ENCODE measurements at regions not wholly inside any gene's neighbourhood (a gene's known extent, or its start where the extent isn't known, plus 50 kb on each side); places are given as distances from the start of the nearest gene placed in this dataset.

DNA sequence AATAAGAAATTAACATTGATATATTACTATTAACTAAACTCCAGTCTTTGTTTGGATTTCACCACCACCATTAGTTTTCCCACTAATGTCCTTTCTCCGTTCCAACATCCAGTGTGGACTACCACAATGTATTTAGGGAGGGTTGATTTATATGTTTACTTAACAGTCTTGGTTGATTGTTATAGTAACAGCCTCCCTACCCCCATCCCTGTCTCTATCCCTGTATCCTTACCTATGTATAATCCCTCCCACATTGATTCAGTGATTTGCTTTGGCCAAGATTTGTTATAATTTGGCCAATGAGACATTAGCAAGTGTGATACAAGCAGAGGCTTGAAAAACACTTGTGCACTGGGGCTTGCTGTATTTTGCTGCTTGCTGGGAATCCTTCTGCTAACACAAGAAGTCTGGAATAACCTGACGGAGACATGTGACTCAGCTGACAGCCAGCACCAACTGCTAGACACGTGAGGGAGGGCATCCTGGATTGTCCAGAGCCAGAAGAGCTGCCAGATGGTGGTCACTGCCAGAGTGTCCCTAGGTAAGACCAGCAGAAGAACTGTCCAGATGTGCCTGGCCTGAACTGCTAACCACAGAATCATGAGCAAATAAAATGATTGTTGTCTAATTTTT lies 51.2 kb upstream of the TCF7 start:
- H3K4me3 ChIP-seq (ENCODE audit: insufficient read depth, low read depth, low read length) = no peak overlapping the region
- no peaks in the 10 kb centered on the region for H3K27me3 ChIP-seq (ENCODE audit: control insufficient read depth, insufficient read depth, low read length)
- no peaks in the 10 kb centered on the region for H3K36me3 ChIP-seq (replicated peaks; ENCODE audit: control insufficient read depth, insufficient read depth, low read length)
- peak; percentile 5 for DNase-seq

- H3K27me3 ChIP-seq (ENCODE audit: control insufficient read depth, insufficient read depth, low read length) = no peaks in the 10 kb centered on the region
- DNase-seq = peak; percentile 16
- no peaks in the 10 kb centered on the region for H3K36me3 ChIP-seq (replicated peaks; ENCODE audit: control insufficient read depth, insufficient read depth, low read length)
- H3K4me3 ChIP-seq (ENCODE audit: insufficient read depth, low read depth, low read length) = no peak overlapping the region
Observed at GRCh38 chr5:134059758-134060495, 54.6 kb upstream of the TCF7 start.

GRCh38 chr5:134055015-134055414 lies 50.2 kb upstream of the VDAC1 start:
- H3K4me3 ChIP-seq (ENCODE audit: insufficient read depth, low read depth, low read length) = no peak overlapping the region
- H3K36me3 ChIP-seq (replicated peaks; ENCODE audit: control insufficient read depth, insufficient read depth, low read length) = no peaks in the 10 kb centered on the region

More at GRCh38 chr5:134055015-134055414, 50.2 kb upstream of the VDAC1 start:
- no peak for DNase-seq
- H3K27me3 ChIP-seq (ENCODE audit: control insufficient read depth, insufficient read depth, low read length) = no peaks in the 10 kb centered on the region

Measured in H7 (cell line).